Body of pancreas (tissue), 4 donors: ENCODE measurements at regions not wholly inside any gene's neighbourhood (a gene's known extent, or its start where the extent isn't known, plus 50 kb on each side); places are given as distances from the start of the nearest gene placed in this dataset.
"Not testable (repeated sequence)": the region's sequence is repeated elsewhere in the genome, so short reads cannot be mapped to it uniquely, and the experiment has no call there.

Source experiments
- ATAC-seq: fragments of 150-250 bp; one replicate; pipeline ENCODE4 v1.9.1; 2016
- DNase-seq, 4 donors: peaks; one replicate each; pipeline ENCODE4 v3.0.0-alpha.2; 2019
- H3K27ac ChIP-seq, 4 donors: fragments of 200-600 bp; sonication (generic); 1 replicate in 3 of 4; 2 replicates in 1 of 4; pipeline versions ENCODE4 v1.5.1 to v1.6.1; 2016 to 2019; ENCODE audit warnings: mild to moderate bottlenecking in 1 of 4, mixed read lengths in 1 of 4, moderate library complexity in 1 of 4
- H3K27me3 ChIP-seq, 2 donors: fragments of 200-600 bp; sonication (generic); one replicate each; pipeline ENCODE4 v1.6.0; 2016; ENCODE audit warnings: mild to moderate bottlenecking in 1 of 2
- H3K36me3 ChIP-seq, 2 donors: fragments of 200-600 bp; sonication (generic); replicated peaks in 1 of 2; 2 replicates each; pipeline ENCODE4 v1.5.1; 2016; ENCODE audit warnings: low read depth in 2 of 2; ENCODE audit not compliant: insufficient read depth in 1 of 2
- H3K4me1 ChIP-seq: fragments of 200-600 bp; sonication (generic); one replicate; pipeline ENCODE4 v1.6.0; 2016
- H3K4me3 ChIP-seq, 2 donors: fragments of 200-600 bp; sonication (generic); 1 replicate in 1 of 2; 2 replicates in 1 of 2; pipeline ENCODE4 v1.5.1; 2016 to 2019
- H3K9me3 ChIP-seq, 3 donors: fragments of 200-600 bp; sonication (generic); 1 replicate in 2 of 3; 2 replicates in 1 of 3; pipeline ENCODE4 v1.5.1; 2016
- POLR2A ChIP-seq, 3 donors: fragments of 450-650 bp; IDR thresholded peaks; one replicate each; pipeline ENCODE4 v1.6.1; 2016; ENCODE audit warnings: antibody characterized with exemption in 3 of 3, mild to moderate bottlenecking in 2 of 3
- WGBS, 2 donors: methylation state at CpG; one replicate each; pipeline ENCODE4 v1.1.5; 2017; 5-methylcytosine and 5-hydroxymethylcytosine counted together
- intact Hi-C: fragments of 100-400 bp; cut with DNase I; formaldehyde crosslinking; loops from one replicate; pipeline ENCODE4 v1.15.1; 2023
- TF ChIP-seq, protein P1 (sequence below), 7 experiments: fragments of 450-650 bp in 4 of 7; fragments of 200-600 bp in 3 of 7; sonication (generic) in 3 of 7; IDR thresholded peaks; one replicate each; pipeline ENCODE4 v1.5.1; 2016 to 2019; ENCODE audit warnings: antibody characterized with exemption in 7 of 7

DNA sequence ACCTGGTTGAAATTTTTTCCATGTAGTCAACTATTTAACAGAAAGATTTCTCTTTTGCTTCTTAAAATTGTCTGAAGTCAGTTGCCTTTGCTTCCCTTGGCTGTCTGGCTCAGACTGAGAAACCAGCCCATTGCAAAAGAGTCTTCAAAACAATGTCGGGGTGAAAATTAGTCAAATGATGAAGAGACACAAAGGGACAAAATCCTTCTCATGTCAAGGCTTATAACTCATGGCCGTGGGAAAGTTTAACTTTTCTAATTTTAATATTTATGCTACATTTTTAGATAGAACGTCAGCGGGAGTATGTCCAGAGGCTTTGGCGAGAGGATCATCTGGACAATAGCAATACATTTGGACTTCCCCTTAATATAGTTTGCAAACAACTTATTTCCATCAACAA, 127.2 kb downstream of the CD164 start:
- no peak overlapping the region for H3K27ac ChIP-seq
- no peaks in the 10 kb centered on the region for H3K36me3 ChIP-seq
- H3K9me3 ChIP-seq, result no peaks in the 10 kb centered on the region
- no peak for ATAC-seq
- peaks cover 13% of the 10 kb centered on the region for H3K4me1 ChIP-seq
- no peak overlapping the region for H3K4me3 ChIP-seq
- intact Hi-C loops, result no loop called here
- TF ChIP-seq, protein P1, sequence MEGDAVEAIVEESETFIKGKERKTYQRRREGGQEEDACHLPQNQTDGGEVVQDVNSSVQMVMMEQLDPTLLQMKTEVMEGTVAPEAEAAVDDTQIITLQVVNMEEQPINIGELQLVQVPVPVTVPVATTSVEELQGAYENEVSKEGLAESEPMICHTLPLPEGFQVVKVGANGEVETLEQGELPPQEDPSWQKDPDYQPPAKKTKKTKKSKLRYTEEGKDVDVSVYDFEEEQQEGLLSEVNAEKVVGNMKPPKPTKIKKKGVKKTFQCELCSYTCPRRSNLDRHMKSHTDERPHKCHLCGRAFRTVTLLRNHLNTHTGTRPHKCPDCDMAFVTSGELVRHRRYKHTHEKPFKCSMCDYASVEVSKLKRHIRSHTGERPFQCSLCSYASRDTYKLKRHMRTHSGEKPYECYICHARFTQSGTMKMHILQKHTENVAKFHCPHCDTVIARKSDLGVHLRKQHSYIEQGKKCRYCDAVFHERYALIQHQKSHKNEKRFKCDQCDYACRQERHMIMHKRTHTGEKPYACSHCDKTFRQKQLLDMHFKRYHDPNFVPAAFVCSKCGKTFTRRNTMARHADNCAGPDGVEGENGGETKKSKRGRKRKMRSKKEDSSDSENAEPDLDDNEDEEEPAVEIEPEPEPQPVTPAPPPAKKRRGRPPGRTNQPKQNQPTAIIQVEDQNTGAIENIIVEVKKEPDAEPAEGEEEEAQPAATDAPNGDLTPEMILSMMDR (IDR thresholded peaks at IDR 0.05), result no peak
- TF ChIP-seq POLR2A (IDR thresholded peaks at IDR 0.05), result no peak
- no peak for DNase-seq
- WGBS, 2 donors, result 88 to 91% methylated on average over 5 of the region's 5 CpGs
- no peaks in the 10 kb centered on the region for H3K27me3 ChIP-seq

DNA sequence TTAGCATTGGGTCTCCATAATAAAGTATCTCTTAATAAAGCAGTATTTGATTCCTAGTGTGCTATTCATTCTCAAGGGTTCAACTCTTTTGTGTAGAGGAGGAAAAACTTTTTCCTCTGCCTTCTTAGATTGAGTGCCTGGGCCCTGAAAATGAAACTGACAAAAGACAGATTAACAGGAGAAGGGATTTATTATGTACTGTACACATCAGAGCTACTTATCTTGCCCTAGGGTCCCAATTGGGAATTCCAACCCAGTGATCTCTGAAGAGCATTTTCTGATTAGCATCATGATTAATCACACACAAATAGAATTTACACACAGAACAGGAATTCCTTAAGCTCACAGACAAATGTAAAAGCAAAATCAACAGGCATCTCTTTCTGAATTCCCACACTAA, 128.9 kb downstream of the CD164 start:
- Histone ChIP-seq H3K4me1 (peaks cover 13% of the 10 kb centered on the region), H3K36me3 (no peaks in the 10 kb centered on the region), H3K27ac (no peak overlapping the region), H3K9me3 (no peaks in the 10 kb centered on the region), H3K4me3 (no peak overlapping the region), H3K27me3 (no peaks in the 10 kb centered on the region)
- intact Hi-C loops, result no loop called here
- ATAC-seq, result no peak
- no peak for DNase-seq
- no peak for TF ChIP-seq POLR2A (IDR thresholded peaks at IDR 0.05)
- TF ChIP-seq, protein P1 (IDR thresholded peaks at IDR 0.05), result no peak

DNA sequence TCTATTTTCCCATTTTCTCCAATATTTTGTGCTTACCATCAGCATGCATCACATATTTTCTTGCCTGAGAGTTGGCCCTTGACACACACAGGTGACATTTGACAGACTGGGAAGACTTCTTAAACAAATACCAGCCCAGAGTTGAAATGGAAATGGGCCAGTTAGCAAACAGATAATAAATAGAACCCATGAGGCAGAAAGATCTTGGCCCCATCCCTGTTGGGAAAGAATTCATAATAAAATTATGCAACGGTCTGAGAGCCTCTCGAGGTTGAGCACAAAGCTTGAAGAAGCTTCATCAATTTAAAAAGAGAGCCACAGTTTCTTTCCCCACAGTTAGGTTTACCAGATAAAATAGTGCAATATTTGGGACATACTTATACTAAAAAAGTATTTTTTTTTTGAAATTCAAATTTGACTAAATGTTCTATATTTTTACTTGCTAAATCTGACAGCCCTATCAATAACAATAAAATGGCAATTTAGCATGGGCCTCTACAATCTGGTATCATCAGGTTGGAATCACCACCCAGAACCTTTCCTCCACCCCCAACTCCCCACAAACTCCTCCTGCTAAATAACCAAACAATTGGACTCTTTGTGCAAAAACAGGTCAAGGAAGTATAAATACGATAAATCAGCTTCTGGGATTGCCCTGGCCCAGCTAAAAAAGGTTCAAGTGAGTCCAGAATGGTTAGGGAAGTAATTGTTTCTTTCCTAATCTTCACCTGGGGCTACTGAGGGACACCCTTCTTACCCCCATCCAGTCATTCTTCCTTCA, 129.8 kb downstream of the CD164 start:
- no peak overlapping the region for H3K4me3 ChIP-seq
- TF ChIP-seq POLR2A (IDR thresholded peaks at IDR 0.05), result no peak
- TF ChIP-seq, protein P1 (IDR thresholded peaks at IDR 0.05), result no peak
- DNase-seq (no peak), ATAC-seq (no peak)
- no peak overlapping the region for H3K27ac ChIP-seq
- H3K4me1 ChIP-seq, result peaks cover 13% of the 10 kb centered on the region
- H3K27me3 ChIP-seq, result no peaks in the 10 kb centered on the region
- intact Hi-C loops, result no loop called here
- no peaks in the 10 kb centered on the region for H3K9me3 ChIP-seq
- H3K36me3 ChIP-seq, result no peaks in the 10 kb centered on the region
- 64 to 78% methylated on average over 3 of the region's 3 CpGs for WGBS, 2 donors

DNA sequence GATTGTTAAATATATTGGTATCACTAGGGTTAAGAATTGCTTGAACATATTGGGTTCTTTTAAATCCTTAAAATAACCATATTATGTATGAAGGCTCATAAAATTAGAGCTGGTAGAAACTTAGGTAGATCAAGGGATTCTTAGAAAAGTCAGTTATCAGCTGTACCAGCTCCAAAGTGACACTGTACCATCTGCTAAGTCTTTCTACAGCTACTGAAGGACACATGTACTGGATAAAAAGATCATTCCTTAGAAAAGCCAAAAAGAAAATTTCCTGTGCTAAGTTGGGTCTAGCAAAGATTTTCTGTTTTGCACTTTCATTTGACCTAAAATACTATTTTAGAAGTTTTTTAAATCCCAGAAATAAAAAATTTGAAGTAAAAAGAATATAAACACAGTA, 130.4 kb downstream of the CD164 start:
- Histone ChIP-seq H3K36me3 (no peaks in the 10 kb centered on the region), H3K4me3 (no peak overlapping the region), H3K27ac (no peak overlapping the region), H3K4me1 (peaks cover 13% of the 10 kb centered on the region), H3K9me3 (no peaks in the 10 kb centered on the region), H3K27me3 (no peaks in the 10 kb centered on the region)
- no peak for ATAC-seq
- no peak for DNase-seq
- no peak for TF ChIP-seq POLR2A (IDR thresholded peaks at IDR 0.05)
- TF ChIP-seq, protein P1 (IDR thresholded peaks at IDR 0.05), result no peak
- intact Hi-C loops, result no loop called here

DNA sequence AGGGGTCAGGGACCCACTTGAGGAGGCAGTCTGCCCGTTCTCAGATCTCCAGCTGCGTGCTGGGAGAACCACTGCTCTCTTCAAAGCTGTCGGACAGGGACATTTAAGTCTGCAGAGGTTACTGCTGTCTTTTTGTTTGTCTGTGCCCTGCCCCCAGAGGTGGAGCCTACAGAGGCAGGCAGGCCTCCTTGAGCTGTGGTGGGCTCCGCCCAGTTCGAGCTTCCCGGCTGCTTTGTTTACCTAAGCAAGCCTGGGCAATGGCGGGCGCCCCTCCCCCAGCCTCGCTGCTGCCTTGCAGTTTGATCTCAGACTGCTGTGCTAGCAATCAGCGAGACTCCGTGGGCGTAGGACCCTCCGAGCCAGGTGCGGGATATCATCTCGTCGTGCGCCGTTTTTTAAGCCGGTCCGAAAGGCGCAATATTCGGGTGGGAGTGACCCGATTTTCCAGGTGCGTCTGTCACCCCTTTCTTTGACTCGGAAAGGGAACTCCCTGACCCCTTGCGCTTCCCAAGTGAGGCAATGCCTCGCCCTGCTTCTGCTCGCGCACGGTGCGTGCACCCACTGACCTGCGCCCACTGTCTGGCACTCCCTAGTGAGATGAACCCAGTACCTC, 131.6 kb downstream of the CD164 start:
- H3K9me3 ChIP-seq, DNase-seq, H3K4me1 ChIP-seq, H3K27me3 ChIP-seq, H3K36me3 ChIP-seq, H3K27ac ChIP-seq, ATAC-seq, H3K4me3 ChIP-seq, intact Hi-C loops: not testable (repeated sequence)
- WGBS, 2 donors, result 93 to 98% methylated on average over 8 to 11 of the region's 32 CpGs
